ENCODE measurements at regions not wholly inside any gene's neighbourhood (a gene's known extent, or its start where the extent isn't known, plus 50 kb on each side); places are given as distances from the start of the nearest gene placed in this dataset.

DNA sequence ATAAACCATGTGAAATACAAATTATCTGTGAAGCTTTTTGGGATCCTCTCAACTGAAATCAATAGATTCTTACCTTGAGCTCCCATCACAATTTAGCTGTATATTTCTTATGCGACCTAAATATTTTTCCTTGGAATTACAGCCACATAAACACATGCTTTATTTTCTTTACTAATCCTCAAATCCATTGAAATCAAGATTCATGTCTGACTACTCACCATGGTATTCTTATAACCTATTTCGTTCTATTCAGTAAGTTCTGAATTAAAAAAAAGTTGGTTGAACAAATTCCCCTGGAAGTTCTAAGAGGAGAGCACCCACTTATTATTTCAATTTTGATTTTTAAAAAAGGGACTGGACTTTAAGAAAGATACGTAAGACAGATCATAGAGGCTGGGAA lies 292.1 kb upstream of the ATP2B1 start:
- no peak for DNase-seq (ENCODE audit: insufficient read length, low spot score)
- FAIRE-seq, result no peak
- TF ChIP-seq, protein P1, sequence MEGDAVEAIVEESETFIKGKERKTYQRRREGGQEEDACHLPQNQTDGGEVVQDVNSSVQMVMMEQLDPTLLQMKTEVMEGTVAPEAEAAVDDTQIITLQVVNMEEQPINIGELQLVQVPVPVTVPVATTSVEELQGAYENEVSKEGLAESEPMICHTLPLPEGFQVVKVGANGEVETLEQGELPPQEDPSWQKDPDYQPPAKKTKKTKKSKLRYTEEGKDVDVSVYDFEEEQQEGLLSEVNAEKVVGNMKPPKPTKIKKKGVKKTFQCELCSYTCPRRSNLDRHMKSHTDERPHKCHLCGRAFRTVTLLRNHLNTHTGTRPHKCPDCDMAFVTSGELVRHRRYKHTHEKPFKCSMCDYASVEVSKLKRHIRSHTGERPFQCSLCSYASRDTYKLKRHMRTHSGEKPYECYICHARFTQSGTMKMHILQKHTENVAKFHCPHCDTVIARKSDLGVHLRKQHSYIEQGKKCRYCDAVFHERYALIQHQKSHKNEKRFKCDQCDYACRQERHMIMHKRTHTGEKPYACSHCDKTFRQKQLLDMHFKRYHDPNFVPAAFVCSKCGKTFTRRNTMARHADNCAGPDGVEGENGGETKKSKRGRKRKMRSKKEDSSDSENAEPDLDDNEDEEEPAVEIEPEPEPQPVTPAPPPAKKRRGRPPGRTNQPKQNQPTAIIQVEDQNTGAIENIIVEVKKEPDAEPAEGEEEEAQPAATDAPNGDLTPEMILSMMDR (IDR thresholded peaks at IDR 0.05; ENCODE audit: insufficient read depth, missing control alignments), result no peak

- TF ChIP-seq, protein P1 (IDR thresholded peaks at IDR 0.05; ENCODE audit: insufficient read depth, missing control alignments), result no peak
- no peak for DNase-seq (ENCODE audit: insufficient read length, low spot score)
- FAIRE-seq, result no peak
Measured at GRCh38 chr12:89999699-90000505, 291.3 kb upstream of the ATP2B1 start.

DNA sequence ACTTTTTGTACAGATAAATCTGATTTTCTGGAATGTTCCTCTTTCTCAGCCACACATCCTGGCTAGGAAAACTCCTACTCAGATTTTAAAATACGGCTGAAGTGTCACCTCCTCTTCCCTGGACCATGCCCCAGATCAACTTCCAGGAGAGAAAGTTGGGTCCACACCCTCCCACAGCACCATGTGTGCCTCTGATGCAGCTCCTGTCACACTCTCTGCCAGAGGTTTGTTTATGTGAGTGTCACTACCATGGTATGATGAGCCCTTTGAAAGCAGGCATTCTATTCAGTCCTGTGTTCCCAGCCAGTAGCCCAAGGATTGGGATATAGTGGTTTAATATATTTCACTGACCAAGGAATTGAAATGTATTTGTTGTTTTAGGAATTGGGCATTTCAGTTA lies 287.2 kb upstream of the ATP2B1 start:
- TF ChIP-seq, protein P1 (IDR thresholded peaks at IDR 0.05; ENCODE audit: insufficient read depth, missing control alignments), result no peak
- FAIRE-seq (no peak), DNase-seq (ENCODE audit: insufficient read length, low spot score) (no peak)

- FAIRE-seq, result no peak
Measured at GRCh38 chr12:89994911-89995310, 286.3 kb upstream of the ATP2B1 start.

DNA sequence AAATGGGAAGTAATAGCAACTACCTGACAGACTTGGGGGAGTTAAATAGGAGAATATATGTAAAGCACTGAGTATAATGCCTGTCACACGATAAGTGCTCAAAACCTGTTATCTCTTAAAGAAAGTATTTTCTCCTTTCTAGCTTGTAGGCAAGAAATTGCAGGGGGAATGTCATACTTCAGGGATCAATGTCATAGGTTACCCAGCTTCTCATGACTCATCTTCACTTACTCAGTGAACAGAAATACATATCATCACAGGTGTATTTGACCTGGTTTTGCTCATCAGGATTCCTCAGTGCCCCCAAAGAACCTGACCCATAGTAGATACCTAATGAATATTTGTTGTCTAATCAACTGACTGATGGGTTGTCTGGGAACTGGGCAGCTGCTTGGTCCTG lies 285.0 kb upstream of the ATP2B1 start:
- DNase-seq (ENCODE audit: insufficient read length, low spot score) (no peak), FAIRE-seq (no peak)
- TF ChIP-seq, protein P1 (IDR thresholded peaks at IDR 0.05; ENCODE audit: insufficient read depth, missing control alignments), result no peak

More at GRCh38 chr12:89994911-89995310, 286.3 kb upstream of the ATP2B1 start:
- no peak for DNase-seq (ENCODE audit: insufficient read length, low spot score)
- TF ChIP-seq, protein P1 (IDR thresholded peaks at IDR 0.05; ENCODE audit: insufficient read depth, missing control alignments), result no peak

DNA sequence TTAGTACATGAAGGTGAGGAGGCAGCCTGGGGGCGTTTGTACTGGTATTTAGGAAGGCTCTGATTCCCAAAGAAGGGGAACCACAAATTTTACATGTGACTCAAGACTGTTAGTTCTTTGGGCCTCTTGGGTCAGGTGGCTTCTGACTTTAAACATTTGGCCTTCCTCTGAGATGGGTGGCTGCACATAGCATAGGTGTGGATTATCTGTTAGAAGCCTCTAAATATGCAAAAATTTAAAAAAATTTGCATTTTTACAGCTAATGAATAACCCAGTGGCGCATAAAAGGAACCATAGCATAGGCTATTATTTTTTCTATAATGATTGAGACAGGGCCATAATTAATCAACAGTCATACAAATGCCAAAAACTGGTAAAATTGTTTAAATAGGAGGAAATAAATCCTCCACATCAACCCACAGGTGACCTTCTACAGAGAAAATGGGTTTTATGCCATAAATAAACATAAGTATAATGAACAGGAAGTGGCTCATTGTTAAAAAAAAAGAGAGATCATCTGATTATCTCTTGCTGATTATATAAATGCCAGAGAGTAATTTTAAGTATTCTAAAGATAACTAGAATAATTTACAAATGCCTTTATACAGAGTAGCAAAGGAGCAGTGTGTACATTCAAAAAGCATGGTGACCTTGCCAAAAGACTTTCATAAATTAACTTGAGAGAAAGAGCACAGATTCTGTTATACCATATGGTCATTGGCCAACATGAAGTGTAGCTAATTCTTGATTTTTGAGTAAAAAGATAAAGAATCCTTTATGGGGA lies 284.2 kb upstream of the ATP2B1 start:
- TF ChIP-seq, protein P1 (IDR thresholded peaks at IDR 0.05; ENCODE audit: insufficient read depth, missing control alignments), result no peak
- DNase-seq (ENCODE audit: insufficient read length, low spot score) (no peak), FAIRE-seq (no peak)

Measured in D721Med (cell line).